ENCODE measurements at regions not wholly inside any gene's neighbourhood (a gene's known extent, or its start where the extent isn't known, plus 50 kb on each side); places are given as distances from the start of the nearest gene placed in this dataset.

DNA sequence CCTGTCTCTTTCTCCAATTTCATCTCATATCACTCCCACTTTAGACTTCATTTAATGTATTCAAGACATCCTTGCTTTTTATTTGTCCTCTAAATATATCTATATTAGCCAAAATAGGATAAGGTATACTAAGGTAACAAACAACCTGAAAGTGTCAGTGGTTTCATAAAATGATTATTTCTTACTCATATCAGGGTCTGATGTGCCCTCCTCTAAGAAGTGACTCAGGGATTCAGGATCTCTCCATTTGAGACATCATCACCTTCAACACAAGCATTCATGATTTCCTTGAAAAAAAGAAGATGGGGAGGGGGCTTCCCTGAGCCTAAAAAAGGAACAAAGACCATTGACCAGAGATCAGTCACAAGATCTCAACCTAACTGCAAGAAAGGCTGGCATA lies 131.4 kb upstream of the POU2AF2 start:
- H3K4ac ChIP-seq (ENCODE audit: low read length): no peak overlapping the region
- DNase-seq (ENCODE audit: low spot score): no peak
- H3K4me3 ChIP-seq (ENCODE audit: low read length in 2 of 2): no peak overlapping the region
- H2AFZ ChIP-seq (ENCODE audit: low read length): no peak overlapping the region
- no peak overlapping the region for H2AK5ac ChIP-seq (ENCODE audit: low read depth, low read length)
- no peaks in the 10 kb centered on the region for H3K79me1 ChIP-seq (ENCODE audit: low read depth, low read length)
- H3K4me2 ChIP-seq (ENCODE audit: insufficient read depth, low read length, poor library complexity, severe bottlenecking): no peak overlapping the region
- no peaks in the 10 kb centered on the region for H3K36me3 ChIP-seq (replicated peaks in 1 of 2; ENCODE audit: control insufficient read depth in 2 of 2, insufficient read depth in 2 of 2, low read length in 2 of 2)
- H3K18ac ChIP-seq (ENCODE audit: low read length): no peak overlapping the region
- no peaks in the 10 kb centered on the region for H3K27me3 ChIP-seq (ENCODE audit: control insufficient read depth in 3 of 3, insufficient read depth in 3 of 3, low read depth in 1 of 3, low read length in 3 of 3)
- no peak overlapping the region for H2BK5ac ChIP-seq (ENCODE audit: low read length)
- H3K9me3 ChIP-seq (replicated peaks in 1 of 2; ENCODE audit: control insufficient read depth in 2 of 2, insufficient read depth in 1 of 2, low read depth in 1 of 2, low read length in 2 of 2): peaks cover 0 to 2% of the 10 kb centered on the region in 2 donors
- no peak overlapping the region for H3K14ac ChIP-seq (ENCODE audit: low read length)
- no peak overlapping the region for H2BK12ac ChIP-seq (ENCODE audit: low read length)
- H2BK120ac ChIP-seq (ENCODE audit: low read depth, low read length): no peak overlapping the region
- H3K27ac ChIP-seq (replicated peaks; ENCODE audit: low read length): no peak overlapping the region
- no peak overlapping the region for H4K91ac ChIP-seq (ENCODE audit: low read depth, low read length, poor library complexity)
- no peak overlapping the region for H2BK15ac ChIP-seq (ENCODE audit: low read length)
- no peak overlapping the region for H4K8ac ChIP-seq (ENCODE audit: low read depth, low read length)
- H3K23ac ChIP-seq (ENCODE audit: low read depth, low read length, poor library complexity): no peak overlapping the region
- no peaks in the 10 kb centered on the region for H3K4me1 ChIP-seq (ENCODE audit: control insufficient read depth in 2 of 2, insufficient read depth in 1 of 2, low read depth in 1 of 2, low read length in 2 of 2)
- H3K9ac ChIP-seq (ENCODE audit: low read depth, low read length, poor library complexity): no peak overlapping the region

DNA sequence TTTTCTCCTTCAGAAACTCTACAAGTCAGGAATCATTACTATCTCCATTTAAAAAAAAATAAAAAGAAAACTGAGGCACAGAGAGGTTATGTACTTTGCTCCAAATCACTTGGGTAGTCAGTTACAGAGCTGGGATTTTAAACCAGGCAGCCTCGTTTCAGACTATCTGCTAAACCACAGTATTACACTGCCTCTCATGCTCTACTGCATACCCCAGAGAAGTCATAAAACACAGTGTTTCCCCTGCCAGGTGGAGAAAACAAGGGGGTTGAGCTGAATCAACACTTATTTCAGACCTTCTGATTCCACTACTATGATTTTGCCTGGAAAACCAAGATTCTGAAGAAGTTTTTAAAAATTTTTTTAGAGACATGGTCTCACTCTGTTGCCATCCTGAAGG lies 132.9 kb upstream of the POU2AF2 start:
- DNase-seq (ENCODE audit: low spot score): no peak
- Histone ChIP-seq H2BK12ac (ENCODE audit: low read length) (no peak overlapping the region), H3K14ac (ENCODE audit: low read length) (no peak overlapping the region), H3K27ac (replicated peaks; ENCODE audit: low read length) (no peak overlapping the region), H3K9me3 (replicated peaks in 1 of 2; ENCODE audit: control insufficient read depth in 2 of 2, insufficient read depth in 1 of 2, low read depth in 1 of 2, low read length in 2 of 2) (peaks cover 0 to 2% of the 10 kb centered on the region in 2 donors), H4K8ac (ENCODE audit: low read depth, low read length) (no peak overlapping the region), H2AK5ac (ENCODE audit: low read depth, low read length) (no peak overlapping the region), H2BK120ac (ENCODE audit: low read depth, low read length) (no peak overlapping the region), H2AFZ (ENCODE audit: low read length) (no peak overlapping the region), H3K4me3 (ENCODE audit: low read length in 2 of 2) (no peak overlapping the region), H2BK15ac (ENCODE audit: low read length) (no peak overlapping the region), H3K4ac (ENCODE audit: low read length) (no peak overlapping the region), H3K79me1 (ENCODE audit: low read depth, low read length) (no peaks in the 10 kb centered on the region), H3K4me2 (ENCODE audit: insufficient read depth, low read length, poor library complexity, severe bottlenecking) (no peak overlapping the region), H3K27me3 (ENCODE audit: control insufficient read depth in 3 of 3, insufficient read depth in 3 of 3, low read depth in 1 of 3, low read length in 3 of 3) (no peaks in the 10 kb centered on the region), H3K4me1 (ENCODE audit: control insufficient read depth in 2 of 2, insufficient read depth in 1 of 2, low read depth in 1 of 2, low read length in 2 of 2) (no peaks in the 10 kb centered on the region), H3K36me3 (replicated peaks in 1 of 2; ENCODE audit: control insufficient read depth in 2 of 2, insufficient read depth in 2 of 2, low read length in 2 of 2) (no peaks in the 10 kb centered on the region), H3K9ac (ENCODE audit: low read depth, low read length, poor library complexity) (no peak overlapping the region), H4K91ac (ENCODE audit: low read depth, low read length, poor library complexity) (no peak overlapping the region), H3K18ac (ENCODE audit: low read length) (no peak overlapping the region), H2BK5ac (ENCODE audit: low read length) (no peak overlapping the region), H3K23ac (ENCODE audit: low read depth, low read length, poor library complexity) (no peak overlapping the region)
- WGBS, 2 donors (ENCODE audit: extremely low coverage in 2 of 2, insufficient read length in 2 of 2, insufficient replicate concordance in 1 of 2): no CpG with 5 or more reads among the region's 1 CpG

DNA sequence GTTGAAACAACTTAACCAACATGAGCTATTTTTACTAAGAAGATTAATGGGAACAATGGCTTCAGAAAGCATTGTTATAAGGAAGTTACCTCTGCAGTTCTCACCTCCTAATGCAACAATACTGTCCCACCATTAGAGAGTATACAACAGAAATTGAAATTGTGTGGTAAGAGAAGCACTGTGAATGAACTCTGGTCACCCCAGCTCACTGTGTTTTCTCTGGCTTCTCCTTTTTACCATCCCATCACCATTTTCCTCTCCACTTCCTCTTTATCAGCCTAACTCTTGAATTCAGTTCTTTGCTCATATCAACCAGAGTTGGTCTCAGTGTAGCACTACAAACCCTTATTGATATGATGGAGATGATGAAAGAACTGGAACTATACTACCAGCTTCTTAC lies 138.0 kb upstream of the POU2AF2 start:
- Histone ChIP-seq H3K18ac (ENCODE audit: low read length) (no peak overlapping the region), H2AK5ac (ENCODE audit: low read depth, low read length) (no peak overlapping the region), H2BK12ac (ENCODE audit: low read length) (no peak overlapping the region), H3K9ac (ENCODE audit: low read depth, low read length, poor library complexity) (no peak overlapping the region), H2BK120ac (ENCODE audit: low read depth, low read length) (no peak overlapping the region), H3K79me1 (ENCODE audit: low read depth, low read length) (no peaks in the 10 kb centered on the region), H2BK5ac (ENCODE audit: low read length) (no peak overlapping the region), H3K4me1 (ENCODE audit: control insufficient read depth in 2 of 2, insufficient read depth in 1 of 2, low read depth in 1 of 2, low read length in 2 of 2) (no peaks in the 10 kb centered on the region), H3K23ac (ENCODE audit: low read depth, low read length, poor library complexity) (no peak overlapping the region), H3K14ac (ENCODE audit: low read length) (no peak overlapping the region), H3K4ac (ENCODE audit: low read length) (no peak overlapping the region), H3K27ac (replicated peaks; ENCODE audit: low read length) (no peak overlapping the region), H4K91ac (ENCODE audit: low read depth, low read length, poor library complexity) (no peak overlapping the region), H3K27me3 (ENCODE audit: control insufficient read depth in 3 of 3, insufficient read depth in 3 of 3, low read depth in 1 of 3, low read length in 3 of 3) (no peaks in the 10 kb centered on the region), H3K36me3 (replicated peaks in 1 of 2; ENCODE audit: control insufficient read depth in 2 of 2, insufficient read depth in 2 of 2, low read length in 2 of 2) (no peaks in the 10 kb centered on the region), H2BK15ac (ENCODE audit: low read length) (no peak overlapping the region), H3K9me3 (replicated peaks in 1 of 2; ENCODE audit: control insufficient read depth in 2 of 2, insufficient read depth in 1 of 2, low read depth in 1 of 2, low read length in 2 of 2) (peaks cover 0 to 2% of the 10 kb centered on the region in 2 donors), H2AFZ (ENCODE audit: low read length) (no peak overlapping the region), H3K4me3 (ENCODE audit: low read length in 2 of 2) (no peak overlapping the region), H4K8ac (ENCODE audit: low read depth, low read length) (no peak overlapping the region), H3K4me2 (ENCODE audit: insufficient read depth, low read length, poor library complexity, severe bottlenecking) (no peak overlapping the region)
- DNase-seq (ENCODE audit: low spot score): no peak

DNA sequence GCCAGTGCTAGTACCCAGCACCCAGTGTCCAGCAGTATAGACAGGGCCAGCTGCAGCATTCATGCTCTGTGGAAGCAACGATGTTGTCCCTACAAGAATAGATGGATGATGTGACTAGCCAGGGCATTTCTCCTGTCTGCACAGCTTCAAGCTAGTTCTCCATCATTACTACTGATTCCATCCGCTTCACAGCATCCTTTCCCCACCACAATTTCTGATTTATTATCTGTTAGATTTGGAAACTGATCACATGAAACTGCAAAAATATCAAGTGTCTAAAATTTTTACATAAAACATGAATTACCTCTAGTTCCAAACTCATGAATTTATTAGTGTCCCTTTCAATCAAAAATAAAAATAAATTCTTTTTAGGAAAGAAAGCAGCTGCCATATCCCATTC lies 138.9 kb upstream of the POU2AF2 start:
- Histone ChIP-seq H3K4me3 (ENCODE audit: low read length in 2 of 2) (no peak overlapping the region), H4K91ac (ENCODE audit: low read depth, low read length, poor library complexity) (no peak overlapping the region)

More for the DNA sequence above, 138.9 kb upstream of the POU2AF2 start:
- Histone ChIP-seq H3K79me1 (ENCODE audit: low read depth, low read length) (no peaks in the 10 kb centered on the region), H3K36me3 (replicated peaks in 1 of 2; ENCODE audit: control insufficient read depth in 2 of 2, insufficient read depth in 2 of 2, low read length in 2 of 2) (no peaks in the 10 kb centered on the region), H2BK15ac (ENCODE audit: low read length) (no peak overlapping the region), H3K4me2 (ENCODE audit: insufficient read depth, low read length, poor library complexity, severe bottlenecking) (no peak overlapping the region), H3K9ac (ENCODE audit: low read depth, low read length, poor library complexity) (no peak overlapping the region), H3K18ac (ENCODE audit: low read length) (no peak overlapping the region), H2BK5ac (ENCODE audit: low read length) (no peak overlapping the region), H2AFZ (ENCODE audit: low read length) (no peak overlapping the region), H2BK120ac (ENCODE audit: low read depth, low read length) (no peak overlapping the region), H2BK12ac (ENCODE audit: low read length) (no peak overlapping the region), H3K23ac (ENCODE audit: low read depth, low read length, poor library complexity) (no peak overlapping the region), H3K14ac (ENCODE audit: low read length) (no peak overlapping the region), H3K27ac (replicated peaks; ENCODE audit: low read length) (no peak overlapping the region), H3K27me3 (ENCODE audit: control insufficient read depth in 3 of 3, insufficient read depth in 3 of 3, low read depth in 1 of 3, low read length in 3 of 3) (no peaks in the 10 kb centered on the region), H3K9me3 (replicated peaks in 1 of 2; ENCODE audit: control insufficient read depth in 2 of 2, insufficient read depth in 1 of 2, low read depth in 1 of 2, low read length in 2 of 2) (peaks cover 0 to 2% of the 10 kb centered on the region in 2 donors), H3K4me1 (ENCODE audit: control insufficient read depth in 2 of 2, insufficient read depth in 1 of 2, low read depth in 1 of 2, low read length in 2 of 2) (no peaks in the 10 kb centered on the region), H3K4ac (ENCODE audit: low read length) (no peak overlapping the region), H2AK5ac (ENCODE audit: low read depth, low read length) (no peak overlapping the region), H4K8ac (ENCODE audit: low read depth, low read length) (no peak overlapping the region)
- no peak for DNase-seq (ENCODE audit: low spot score)
- no CpG with 5 or more reads among the region's 2 CpGs for WGBS, 2 donors (ENCODE audit: extremely low coverage in 2 of 2, insufficient read length in 2 of 2, insufficient replicate concordance in 1 of 2)

Data from neuronal stem cell (in vitro differentiated cells).